ENCODE measurements at regions not wholly inside any gene's neighbourhood (a gene's known extent, or its start where the extent isn't known, plus 50 kb on each side); places are given as distances from the start of the nearest gene placed in this dataset.

DNA sequence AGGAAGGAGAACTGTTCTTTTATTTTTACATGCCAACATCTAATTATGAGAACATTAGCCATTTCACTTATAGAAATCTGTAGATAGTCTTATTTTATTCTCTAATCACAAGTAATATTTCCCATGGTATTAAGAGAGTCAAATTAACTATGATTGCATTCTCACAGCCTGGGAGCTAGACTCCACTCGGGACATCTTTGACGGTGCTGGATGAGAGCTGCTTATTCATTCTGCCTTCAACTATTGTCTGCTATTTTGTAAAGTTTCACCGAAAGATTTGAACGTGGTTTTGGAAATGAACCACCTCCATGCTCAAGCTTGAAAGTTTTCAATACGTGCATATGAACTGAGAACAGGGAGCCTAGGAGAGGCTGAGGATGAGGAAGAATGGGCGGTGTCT, 264.3 kb upstream of the KLF6 start:
- TF ChIP-seq, protein P1, sequence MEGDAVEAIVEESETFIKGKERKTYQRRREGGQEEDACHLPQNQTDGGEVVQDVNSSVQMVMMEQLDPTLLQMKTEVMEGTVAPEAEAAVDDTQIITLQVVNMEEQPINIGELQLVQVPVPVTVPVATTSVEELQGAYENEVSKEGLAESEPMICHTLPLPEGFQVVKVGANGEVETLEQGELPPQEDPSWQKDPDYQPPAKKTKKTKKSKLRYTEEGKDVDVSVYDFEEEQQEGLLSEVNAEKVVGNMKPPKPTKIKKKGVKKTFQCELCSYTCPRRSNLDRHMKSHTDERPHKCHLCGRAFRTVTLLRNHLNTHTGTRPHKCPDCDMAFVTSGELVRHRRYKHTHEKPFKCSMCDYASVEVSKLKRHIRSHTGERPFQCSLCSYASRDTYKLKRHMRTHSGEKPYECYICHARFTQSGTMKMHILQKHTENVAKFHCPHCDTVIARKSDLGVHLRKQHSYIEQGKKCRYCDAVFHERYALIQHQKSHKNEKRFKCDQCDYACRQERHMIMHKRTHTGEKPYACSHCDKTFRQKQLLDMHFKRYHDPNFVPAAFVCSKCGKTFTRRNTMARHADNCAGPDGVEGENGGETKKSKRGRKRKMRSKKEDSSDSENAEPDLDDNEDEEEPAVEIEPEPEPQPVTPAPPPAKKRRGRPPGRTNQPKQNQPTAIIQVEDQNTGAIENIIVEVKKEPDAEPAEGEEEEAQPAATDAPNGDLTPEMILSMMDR (IDR thresholded peaks at IDR 0.05 in 4 of 5, conservative IDR thresholded peaks at IDR 0.05 in 1 of 5) = no peak
- TF ChIP-seq POLR2A (IDR thresholded peaks at IDR 0.05) = no peak
